CD1c-positive myeloid dendritic cell (primary cell): ENCODE measurements at regions not wholly inside any gene's neighbourhood (a gene's known extent, or its start where the extent isn't known, plus 50 kb on each side); places are given as distances from the start of the nearest gene placed in this dataset.

ENCODE experiments used
- DNase-seq: peaks from one replicate; pipeline ENCODE4 v3.0.0-alpha.2; 2016; ENCODE audit errors: extremely low spot score

GRCh38 chr2:67462738-67463496, 65.8 kb downstream of the ETAA1 start:
- no peak for DNase-seq

GRCh38 chr2:67463810-67464209, 66.7 kb downstream of the ETAA1 start:
- no peak for DNase-seq

- no peak for DNase-seq
These were observed 68.5 kb downstream of the ETAA1 start for GRCh38 chr2:67465623-67466022.

DNA sequence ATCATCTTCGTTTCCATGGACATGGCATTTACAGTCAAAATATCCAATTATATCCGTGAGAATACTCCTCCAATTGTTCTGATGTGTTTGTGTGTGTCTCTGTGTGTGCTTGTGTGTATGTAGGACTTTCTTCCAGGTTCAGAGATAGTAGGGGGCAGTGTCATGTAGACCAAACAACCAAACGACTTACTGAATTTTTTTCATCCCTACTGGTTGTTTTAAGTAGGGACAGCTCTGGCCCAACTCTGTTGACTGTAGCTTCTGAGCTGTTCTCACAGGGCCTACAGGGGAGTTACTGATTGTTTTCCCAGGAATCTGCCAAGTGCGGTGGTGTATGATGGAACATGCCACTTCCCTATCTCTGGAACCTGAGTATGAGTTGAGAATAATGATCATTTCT, 69.6 kb downstream of the ETAA1 start:
- DNase-seq, result no peak

- no peak for DNase-seq
These were observed 74.5 kb downstream of the ETAA1 start for GRCh38 chr2:67471681-67472080.

GRCh38 chr2:67476809-67477790, 80.0 kb downstream of the ETAA1 start:
- DNase-seq, result no peak

DNA sequence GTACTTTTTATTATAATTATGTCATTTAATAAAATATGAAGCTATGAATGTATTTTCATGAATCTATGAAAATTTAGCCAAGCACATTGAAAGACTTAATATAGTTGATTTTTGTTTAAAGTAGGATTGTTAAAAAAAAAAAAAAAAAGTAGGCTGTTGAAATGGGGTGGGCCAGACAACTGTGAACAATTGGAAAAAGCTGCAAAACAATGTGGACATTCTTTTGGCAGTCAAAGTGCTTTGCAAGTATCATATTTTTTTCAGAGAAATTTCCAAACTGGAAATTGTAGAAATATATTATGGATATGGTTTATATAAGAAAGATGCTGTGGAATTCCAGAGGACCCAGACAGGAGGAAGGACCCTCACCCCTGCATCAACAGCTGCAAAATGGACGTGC, 82.1 kb downstream of the ETAA1 start:
- DNase-seq, result no peak

DNA sequence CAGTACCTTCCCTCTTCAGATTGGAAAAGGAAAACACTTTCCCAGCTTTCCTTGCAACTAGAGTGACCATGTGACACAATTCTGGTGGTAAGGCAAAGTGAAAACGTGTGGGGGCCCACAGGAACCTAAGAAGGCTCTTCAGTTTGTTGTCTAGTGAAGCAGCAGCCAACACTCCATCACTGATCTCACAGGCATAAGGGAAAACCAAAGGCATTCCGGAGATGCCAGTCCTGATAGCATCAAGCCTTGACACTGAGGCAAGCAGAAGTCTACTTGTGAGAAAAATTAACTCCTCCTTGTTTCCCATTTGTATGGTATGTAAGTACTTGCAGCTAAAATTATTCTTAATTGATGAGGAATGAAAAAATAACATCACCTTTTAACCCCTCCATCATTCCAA, 88.3 kb downstream of the ETAA1 start:
- no peak for DNase-seq

- DNase-seq, result no peak
These were observed 89.1 kb downstream of the ETAA1 start for GRCh38 chr2:67486041-67486796.

DNA sequence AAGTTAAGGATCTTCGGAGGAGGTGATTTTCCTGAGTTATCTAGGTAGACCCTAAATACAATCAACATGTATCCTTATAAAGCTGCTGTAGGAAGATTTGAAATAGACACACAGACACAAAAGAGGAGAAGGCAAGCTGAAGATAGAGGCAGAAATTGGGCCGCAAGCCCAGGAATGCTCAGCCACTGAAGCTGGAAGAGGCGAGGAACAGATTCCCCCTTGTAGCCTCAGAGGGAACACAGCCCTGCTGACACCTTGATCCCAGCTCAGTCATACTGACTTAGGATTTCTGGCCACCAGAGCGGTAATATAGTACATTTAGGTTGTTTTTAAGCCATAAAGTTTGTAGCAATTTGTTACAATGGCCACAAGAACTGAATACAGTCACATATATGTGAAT, 90.9 kb downstream of the ETAA1 start:
- no peak for DNase-seq

GRCh38 chr2:67489396-67489795, 92.3 kb downstream of the ETAA1 start:
- no peak for DNase-seq

- DNase-seq, result no peak
These were observed 101.8 kb downstream of the ETAA1 start for GRCh38 chr2:67498931-67499330.

DNA sequence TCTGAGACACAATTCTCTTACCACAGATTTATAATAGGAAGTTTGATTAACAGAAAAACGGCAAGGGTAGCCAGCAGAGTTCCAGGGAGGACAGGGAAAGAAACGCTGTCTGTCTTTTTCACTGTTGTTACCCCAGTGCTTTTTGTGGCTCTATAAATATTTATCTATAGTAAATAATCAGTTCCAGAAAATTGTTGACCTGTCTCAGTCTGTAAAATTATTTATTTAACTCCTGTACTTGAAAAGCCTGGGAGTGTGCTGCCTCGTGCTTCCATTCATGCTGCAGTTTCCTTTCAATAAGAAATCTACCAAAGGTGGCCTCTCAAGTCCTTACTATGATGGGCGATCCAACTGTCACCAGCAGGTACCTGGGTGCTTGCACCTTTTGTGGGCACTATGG, 102.9 kb downstream of the ETAA1 start:
- DNase-seq, result no peak

GRCh38 chr2:67500541-67500940, 103.4 kb downstream of the ETAA1 start:
- no peak for DNase-seq

DNA sequence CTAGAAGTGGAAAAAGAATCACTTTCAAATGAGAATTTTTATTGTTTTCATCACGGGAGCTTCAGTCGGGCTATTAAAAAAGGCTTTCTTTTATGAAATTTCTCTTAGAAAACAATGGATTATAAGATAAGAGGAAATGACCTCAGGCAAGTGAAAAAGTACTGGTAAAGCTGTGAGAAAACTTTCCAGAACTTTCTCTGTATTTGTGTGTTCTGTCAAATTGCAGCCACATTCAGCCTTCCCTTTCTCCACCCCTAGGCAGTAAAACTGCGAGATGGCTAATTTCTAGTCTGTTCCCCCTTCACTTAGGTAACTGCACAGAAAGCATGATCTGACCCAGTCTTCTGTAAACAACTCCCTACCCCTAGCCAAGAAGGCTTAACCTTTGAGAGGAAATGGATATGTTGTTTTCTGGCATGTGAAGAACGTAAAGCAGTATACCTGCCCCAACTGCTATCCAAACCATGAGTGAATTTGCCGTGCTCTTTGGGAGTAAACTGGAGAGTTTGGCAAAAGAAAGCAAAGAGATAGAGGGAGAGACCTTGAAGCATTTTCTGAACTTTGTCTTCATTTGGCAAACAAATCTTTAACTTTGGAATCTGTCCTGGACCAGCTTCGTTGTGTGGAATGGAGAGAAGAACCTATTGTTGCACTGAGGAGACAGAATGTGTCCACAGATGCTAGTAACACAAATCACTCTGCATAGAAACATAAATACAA, 105.4 kb downstream of the ETAA1 start:
- no peak for DNase-seq

- DNase-seq, result no peak
These were observed 106.1 kb downstream of the ETAA1 start for GRCh38 chr2:67503066-67503795.

- DNase-seq, result no peak
These were observed 113.6 kb downstream of the ETAA1 start for GRCh38 chr2:67510745-67511144.

DNA sequence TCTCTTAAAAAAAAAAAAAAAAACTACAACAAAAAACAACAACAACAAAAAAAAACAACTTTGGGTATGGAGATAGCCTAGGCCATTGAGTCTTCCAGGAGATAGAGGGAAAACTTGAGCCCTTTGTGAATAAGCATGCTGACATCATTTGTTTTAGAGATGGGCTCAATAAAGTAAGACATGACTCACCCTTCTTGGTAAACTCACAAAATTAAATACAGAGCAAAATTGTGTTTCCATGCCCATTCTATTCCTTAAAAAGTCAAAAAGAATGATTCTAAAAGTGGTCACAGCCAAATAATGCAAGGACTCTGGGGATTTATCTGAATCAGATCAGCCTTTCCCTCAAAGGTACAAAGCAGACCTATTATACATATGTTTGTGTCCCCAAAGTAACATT, 117.4 kb downstream of the ETAA1 start:
- DNase-seq, result no peak

DNA sequence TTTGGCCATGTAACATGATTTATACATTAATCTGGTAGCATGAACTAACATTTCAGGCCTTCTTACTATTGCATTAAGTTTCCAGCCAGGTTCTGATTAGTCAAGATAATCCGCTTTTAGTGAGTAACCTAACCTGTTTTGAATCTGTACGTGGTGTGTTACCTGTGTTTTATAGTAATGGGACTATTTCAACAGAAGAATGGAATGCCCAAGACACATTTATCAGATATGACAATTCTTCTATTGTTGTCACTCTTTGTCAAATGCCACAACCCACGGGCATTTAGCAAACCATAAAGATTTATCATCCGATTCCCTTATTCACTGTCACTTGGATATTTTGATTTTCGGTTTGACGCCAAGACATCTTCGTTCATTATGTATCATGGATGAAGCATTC, 117.9 kb downstream of the ETAA1 start:
- DNase-seq, result no peak

- DNase-seq, result no peak
These were observed 118.4 kb downstream of the ETAA1 start for GRCh38 chr2:67515538-67515937.

DNA sequence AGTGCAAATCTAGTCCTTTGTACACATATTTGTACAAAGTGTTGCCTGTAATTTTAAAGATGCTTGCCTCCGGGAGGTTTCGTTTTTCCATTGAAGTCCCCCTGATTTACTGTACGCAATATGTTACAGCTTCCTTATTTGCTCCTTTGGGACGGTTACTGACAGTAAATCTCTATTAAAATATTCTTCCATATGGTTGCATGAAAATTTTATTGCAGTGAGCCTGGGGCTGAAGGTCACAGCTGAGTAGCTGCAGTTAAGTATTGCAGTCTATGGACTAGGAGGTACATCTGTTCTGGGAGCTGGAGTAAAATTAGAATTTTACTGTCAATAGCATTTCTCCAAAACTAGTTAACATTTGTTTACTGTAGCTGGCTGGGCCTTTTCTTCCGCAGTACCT, 119.2 kb downstream of the ETAA1 start:
- no peak for DNase-seq
